Peyer's patch (tissue), 4 donors: ENCODE measurements at regions not wholly inside any gene's neighbourhood (a gene's known extent, or its start where the extent isn't known, plus 50 kb on each side); places are given as distances from the start of the nearest gene placed in this dataset.

Source experiments
- CTCF ChIP-seq, 6 experiments: fragments of 450-650 bp in 4 of 6; fragments of 200-600 bp in 2 of 6; sonication (generic) in 1 of 6; IDR thresholded peaks; one replicate each; pipeline ENCODE4 v1.5.1; 2017 to 2019; ENCODE audit warnings: antibody characterized with exemption in 6 of 6, mild to moderate bottlenecking in 3 of 6, moderate library complexity in 1 of 6
- POLR2A ChIP-seq, 2 donors: fragments of 450-650 bp; IDR thresholded peaks; one replicate each; pipeline ENCODE4 v1.5.1; 2017; ENCODE audit warnings: antibody characterized with exemption in 2 of 2, mild to moderate bottlenecking in 2 of 2, moderate library complexity in 2 of 2

DNA sequence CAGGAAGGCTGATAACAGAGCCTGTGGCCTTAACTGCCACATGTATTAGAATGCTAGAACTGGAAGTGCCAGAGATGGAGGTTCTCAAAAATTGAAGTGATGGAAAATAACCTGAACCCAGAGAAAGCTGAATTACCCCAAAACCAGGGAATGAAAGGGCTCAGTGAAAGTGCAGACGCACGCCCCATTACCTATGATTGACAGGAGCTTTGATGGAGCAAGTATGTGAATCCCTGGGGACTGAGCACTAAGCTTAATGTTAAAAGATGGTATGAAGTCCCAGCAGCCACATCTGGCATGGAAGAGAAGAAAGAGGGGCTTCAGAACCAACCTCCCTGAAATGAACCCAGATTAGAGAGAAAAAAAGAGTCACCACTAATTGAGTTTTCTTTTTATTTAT is 118.4 kb upstream of the FHIT start:
- TF ChIP-seq CTCF (IDR thresholded peaks at IDR 0.05) = no peak
- no peak for TF ChIP-seq POLR2A (IDR thresholded peaks at IDR 0.05)
